ENCODE measurements at regions not wholly inside any gene's neighbourhood (a gene's known extent, or its start where the extent isn't known, plus 50 kb on each side); places are given as distances from the start of the nearest gene placed in this dataset.

DNA sequence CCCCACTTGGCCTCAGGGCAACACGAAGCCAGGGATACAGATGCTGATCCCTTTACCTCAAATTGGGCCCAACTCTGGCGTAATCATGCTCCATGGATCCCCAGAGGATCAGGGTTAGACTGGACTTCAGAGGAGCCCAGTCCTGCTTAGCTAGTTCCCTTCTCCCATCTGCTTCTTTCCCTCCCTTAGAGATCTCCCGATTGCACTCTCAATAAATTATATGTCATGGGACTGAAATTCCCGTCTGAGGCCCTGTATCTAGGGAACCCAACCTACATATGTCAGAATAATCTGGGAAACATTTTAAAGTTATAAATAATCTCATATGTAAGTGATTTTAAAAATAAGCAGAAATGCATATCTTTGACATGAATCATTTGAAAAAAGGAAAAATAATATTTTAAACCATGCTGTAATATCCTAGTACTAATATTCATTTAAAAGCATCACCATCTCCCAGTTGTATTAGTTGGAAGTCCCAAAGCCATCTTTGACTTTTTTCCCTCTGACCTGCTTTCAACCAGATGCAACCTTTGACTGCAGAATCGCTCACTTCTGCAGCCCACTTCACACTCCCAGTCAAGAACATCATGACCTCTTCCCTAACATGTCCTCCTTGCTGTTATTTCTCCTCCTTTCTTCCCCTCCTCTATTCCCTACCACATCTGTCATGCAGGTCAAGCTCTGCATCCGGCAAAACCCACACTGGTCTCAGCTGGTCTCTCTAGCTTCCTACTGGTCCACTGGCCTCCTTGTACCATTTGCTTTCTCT is 393.6 kb downstream of the BTBD3 start:
- no peak for ATAC-seq
- no peak for DNase-seq
- intact Hi-C loops (cut with DNase I, micrococcal nuclease) = no loop called here

DNA sequence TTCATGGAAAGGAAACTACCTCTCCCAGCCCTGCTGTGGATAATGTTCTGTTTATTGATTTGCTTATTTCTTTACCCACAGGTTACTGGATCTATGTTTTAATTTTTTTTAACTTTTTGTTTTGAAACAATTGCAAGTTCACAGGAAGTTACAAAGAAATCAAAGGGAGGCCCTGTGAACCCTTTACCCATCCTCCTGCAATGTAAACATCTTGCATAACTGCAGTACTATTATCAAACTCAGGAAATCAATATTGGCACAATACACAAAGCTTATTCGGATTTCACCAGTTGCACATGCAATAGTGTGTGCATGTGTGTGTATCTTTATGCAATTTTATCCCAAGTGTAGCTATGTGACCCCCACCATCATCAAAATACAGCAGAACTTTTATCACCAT is 398.0 kb downstream of the BTBD3 start:
- no peak for DNase-seq
- no peak for ATAC-seq
- intact Hi-C loops (cut with DNase I, micrococcal nuclease) = no loop called here

DNA sequence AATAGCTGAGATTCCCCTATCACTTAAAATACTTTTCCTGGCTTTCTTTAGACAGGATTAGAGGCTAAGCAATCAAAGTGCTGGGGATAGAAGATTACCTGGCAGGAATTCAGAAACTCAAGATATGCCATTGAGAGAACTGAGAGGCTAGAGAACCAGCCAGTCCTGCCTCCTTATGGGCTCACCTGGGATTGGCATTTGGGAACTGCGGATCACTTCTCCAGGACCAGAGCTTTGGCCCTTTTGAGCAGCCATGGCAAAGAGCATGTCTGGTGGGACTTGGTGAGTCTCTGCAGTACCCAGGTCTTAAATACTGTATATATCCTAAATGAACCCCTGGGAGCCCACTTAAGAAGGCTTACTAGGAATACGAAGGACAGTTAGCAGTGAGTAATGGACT is 399.1 kb downstream of the BTBD3 start:
- DNase-seq (no peak), ATAC-seq (no peak)
- intact Hi-C loops (cut with DNase I, micrococcal nuclease) = no loop called here

DNA sequence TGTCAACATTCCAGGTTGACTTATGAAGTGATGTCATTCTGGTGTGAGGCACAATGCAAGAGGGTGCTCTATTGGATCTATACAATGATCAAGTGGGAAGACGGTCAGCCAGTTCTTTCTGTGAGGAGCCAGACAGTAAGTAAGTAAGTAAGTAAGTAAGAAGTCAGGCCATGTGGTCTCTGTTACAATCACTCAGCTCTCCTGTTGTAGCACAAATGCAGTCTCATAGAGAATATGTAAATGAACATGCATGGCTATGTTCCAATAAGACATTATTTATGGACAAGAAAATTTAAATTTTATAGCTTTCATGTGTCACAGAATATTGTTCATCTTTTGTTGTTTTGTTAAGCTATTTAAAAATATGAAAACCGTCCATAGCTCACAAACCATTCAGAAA is 399.7 kb downstream of the BTBD3 start:
- no peak for ATAC-seq
- intact Hi-C loops (cut with DNase I, micrococcal nuclease) = no loop called here

DNA sequence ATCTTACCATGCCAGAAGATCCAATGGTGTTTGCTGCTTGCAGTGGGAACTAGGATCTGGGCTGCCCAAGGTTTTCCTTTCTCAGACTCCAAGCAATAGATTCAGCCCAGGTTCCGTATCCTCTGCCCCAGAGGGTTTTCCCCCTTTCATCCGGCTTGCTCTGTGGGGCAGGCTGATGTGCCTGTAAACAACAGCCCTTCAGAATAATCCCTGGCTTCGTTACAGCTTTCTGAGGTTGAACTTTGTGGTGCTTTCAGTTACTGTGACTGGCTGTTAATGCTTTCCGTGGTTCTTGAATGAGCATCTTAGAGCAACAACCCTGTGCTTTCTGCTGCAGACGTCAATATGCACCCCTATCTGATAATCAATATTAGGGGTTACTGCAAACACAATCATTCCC is 400.4 kb downstream of the BTBD3 start:
- intact Hi-C loops (cut with DNase I, micrococcal nuclease) = no loop called here
- DNase-seq (no peak), ATAC-seq (no peak)

More for the DNA sequence above, 399.7 kb downstream of the BTBD3 start:
- DNase-seq = no peak

DNA sequence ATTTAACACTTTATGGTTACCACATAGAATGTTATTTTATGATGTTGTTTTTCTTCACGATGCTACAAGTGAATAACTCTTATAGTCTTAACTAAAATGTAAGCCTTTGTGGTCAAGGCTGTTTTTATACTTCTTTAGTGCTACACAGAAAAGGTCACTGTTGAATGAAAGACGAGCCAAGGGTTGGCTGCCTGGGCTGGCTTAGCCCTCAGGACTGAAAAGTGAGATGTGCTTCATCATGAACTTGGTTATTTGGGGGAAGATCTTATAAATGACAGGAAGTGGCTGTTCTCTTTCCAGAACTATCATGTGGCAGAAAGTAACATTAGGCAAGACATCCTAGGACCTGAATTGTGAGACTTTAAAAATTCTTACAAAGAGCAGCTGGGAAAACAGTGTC is 404.0 kb downstream of the BTBD3 start:
- intact Hi-C loops (cut with DNase I, micrococcal nuclease) = no loop called here
- DNase-seq (no peak), ATAC-seq (no peak)

DNA sequence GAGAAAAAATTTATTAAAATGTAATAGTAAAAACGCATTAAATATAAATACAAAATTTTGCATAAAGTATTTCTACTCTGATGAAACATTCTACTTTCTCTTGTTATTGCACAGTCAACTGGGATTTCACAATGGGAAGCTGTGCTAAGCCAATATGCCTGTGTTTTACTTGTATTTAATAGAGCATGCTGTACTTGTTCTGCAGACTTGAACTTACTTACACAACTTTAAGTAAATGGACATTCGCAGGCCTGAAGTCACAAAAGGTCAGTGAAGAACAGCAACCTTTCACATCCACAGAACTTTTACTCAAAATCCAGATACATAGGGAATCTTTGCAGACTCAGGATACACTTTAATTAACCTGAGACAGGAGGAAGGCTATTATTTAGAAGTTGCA is 409.5 kb downstream of the BTBD3 start:
- intact Hi-C loops (cut with DNase I, micrococcal nuclease) = no loop called here
- DNase-seq (no peak), ATAC-seq (no peak)

DNA sequence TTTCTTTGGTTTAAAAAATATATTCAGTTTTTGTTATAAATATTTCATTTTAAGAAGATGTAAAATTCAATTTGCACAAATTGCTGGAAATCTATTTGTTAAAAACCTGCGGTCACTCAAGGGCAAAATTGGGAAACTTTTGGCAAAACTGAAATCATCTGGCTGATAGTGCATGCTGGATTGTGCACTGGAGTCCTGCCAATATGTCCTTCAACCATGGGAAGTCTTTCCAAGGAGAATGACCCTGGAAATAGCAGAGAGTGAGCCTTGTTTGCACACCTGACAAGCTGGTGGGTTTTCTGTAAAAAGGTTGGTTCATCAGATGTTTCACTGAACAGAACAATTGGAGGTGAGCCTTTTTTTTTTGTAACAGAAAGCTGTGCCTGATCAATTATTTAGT is 413.5 kb downstream of the BTBD3 start:
- intact Hi-C loops (cut with DNase I, micrococcal nuclease) = no loop called here
- ATAC-seq = no peak

DNA sequence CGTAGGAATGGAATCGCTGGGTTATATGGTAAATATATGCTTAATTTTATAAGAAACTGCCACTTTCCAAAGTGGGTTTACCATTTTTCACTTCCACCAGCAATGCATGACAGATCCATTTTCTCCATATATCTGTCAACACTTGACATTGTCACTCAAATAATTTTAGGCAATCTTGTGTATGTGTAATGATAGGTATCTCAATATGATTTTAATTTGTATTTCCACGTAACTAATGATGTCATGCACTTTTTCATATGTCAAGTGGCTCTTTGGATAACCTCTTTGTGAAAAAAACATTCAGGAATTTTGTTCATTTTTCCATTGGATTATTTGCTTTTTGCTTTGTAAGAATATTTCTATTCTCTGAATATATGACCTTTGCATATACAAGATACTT is 419.9 kb downstream of the BTBD3 start:
- intact Hi-C loops (cut with DNase I, micrococcal nuclease) = no loop called here
- ATAC-seq (no peak), DNase-seq (no peak)

More for the DNA sequence above, 413.5 kb downstream of the BTBD3 start:
- no peak for DNase-seq

DNA sequence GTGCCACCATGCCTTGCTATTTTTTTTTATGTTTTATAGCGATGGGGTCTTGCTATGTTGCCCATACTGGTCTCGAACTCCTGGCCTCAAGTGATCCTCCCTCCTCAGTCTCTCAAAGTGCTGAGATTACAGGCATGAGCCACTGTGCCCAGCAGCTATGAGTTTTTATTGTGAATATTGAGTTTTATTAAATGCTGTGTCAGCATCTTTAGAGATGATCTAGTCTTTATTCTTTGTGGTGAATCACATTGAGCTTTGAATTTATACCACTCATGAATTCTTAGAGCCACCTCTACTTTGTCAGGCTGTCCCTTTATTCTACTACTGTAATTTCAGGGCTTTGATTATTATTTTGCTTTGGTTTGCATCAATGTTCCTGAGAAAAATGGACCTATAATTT is 428.3 kb downstream of the BTBD3 start:
- ATAC-seq (no peak), DNase-seq (no peak)
- intact Hi-C loops (cut with DNase I, micrococcal nuclease) = no loop called here

DNA sequence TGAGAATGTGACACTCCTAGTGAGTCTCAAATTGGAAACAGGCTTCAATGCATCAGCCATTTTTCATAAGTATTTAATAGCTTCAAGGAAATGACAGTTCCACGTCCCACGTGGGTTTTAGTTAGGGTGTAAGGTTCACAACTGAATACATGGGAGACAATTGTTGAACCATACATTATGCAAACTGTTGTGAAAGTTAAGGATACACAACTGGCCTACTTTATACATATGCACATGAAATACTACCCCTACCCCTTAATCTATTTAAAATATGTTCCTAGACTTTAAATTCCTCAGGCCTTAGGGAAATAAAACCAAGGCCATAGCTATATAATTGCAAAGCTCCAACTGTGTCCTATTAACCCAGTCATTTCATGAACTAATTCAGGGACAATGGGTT is 436.1 kb downstream of the BTBD3 start:
- ATAC-seq (no peak), DNase-seq (no peak)
- intact Hi-C loops (cut with DNase I, micrococcal nuclease) = no loop called here

DNA sequence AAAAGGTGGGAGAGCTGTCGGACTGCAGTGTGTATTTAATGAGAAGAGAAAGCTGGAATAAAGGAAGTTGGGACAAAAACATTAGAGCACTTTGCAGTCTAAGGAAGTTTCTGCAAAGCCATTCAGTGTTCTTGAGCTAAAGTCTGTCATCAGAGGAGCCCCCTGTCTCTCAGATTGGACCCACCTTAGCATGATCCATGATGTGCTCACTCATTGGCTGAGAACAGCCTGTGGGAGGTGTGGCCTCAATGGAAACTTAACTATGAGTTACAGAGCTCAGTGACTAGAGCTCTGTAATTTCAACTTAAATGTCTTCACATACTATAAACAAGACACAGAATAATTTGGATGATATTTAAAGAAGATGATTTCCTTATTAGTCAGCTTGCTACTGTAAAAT is 437.0 kb downstream of the BTBD3 start:
- ATAC-seq (no peak), DNase-seq (no peak)
- intact Hi-C loops (cut with DNase I, micrococcal nuclease) = no loop called here

DNA sequence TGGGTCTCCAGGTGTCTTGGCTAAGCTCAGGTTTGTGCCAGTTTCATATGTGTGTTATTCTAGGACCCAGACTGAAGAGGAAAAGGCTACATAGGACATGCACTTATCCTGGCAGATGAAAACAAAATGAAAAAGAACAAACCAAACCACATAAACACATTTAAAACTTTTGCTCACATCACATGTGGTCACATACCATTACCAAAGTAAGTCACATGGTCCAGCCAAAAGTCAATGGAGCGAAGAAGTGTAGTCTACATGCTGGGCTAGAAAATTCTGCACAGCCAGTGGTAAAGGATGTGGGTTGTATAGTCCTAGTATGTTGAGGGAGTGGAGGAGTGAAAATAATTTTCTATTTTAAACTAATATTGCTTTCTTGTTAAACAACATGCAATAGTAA is 437.5 kb downstream of the BTBD3 start:
- DNase-seq = no peak
- ATAC-seq = no peak
- intact Hi-C loops (cut with DNase I, micrococcal nuclease) = no loop called here

DNA sequence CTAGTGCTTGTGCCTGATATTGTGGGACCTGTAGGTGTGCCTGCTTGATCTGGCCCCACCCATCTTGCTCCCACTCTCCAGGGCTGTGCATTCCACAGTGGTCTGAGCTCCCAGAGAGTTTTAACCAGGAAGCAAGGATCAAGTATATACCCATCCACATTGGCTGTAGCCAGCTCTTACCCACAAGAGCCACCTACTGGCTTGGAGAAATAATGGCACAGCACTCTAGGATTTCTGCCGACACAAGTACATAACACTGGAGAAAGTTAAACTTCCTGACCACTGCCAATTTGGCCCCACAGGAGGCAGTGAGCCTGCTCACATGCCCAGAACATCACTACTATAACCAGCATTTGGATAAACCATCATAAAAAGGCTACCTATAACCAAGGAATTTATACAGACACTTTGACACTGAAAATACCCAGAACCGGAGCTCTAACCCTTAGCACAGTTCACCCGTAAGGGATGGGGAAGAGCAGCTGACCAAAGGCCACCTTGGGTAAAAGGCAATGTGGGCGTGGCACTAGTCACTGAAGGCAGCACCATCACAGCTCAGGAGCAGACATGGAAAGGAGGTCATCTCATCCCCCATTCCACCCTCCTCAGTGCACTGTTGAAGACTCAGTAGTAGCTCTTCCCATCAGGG is 440.4 kb downstream of the BTBD3 start:
- intact Hi-C loops (cut with DNase I, micrococcal nuclease) = no loop called here
- ATAC-seq = peak; percentile 77
- DNase-seq = no peak

DNA sequence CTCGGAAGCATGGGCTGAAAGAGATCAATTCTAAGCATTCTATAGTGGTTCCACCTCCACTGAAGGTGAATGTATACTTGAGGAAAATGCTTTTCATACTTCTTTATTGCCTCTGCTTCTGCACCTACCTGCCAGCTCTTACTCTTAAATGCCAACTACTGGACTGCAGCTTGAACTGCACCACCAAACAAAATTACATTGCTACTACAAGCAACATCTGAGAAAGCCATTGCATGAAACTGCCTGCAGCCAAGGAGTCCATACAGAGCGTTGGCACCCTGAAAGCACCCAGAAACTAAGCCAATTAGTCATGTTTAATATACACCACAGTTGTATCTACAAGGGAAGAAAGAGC is 440.9 kb downstream of the BTBD3 start:
- intact Hi-C loops (cut with DNase I, micrococcal nuclease) = no loop called here
- DNase-seq (no peak), ATAC-seq (peak; percentile 59)

DNA sequence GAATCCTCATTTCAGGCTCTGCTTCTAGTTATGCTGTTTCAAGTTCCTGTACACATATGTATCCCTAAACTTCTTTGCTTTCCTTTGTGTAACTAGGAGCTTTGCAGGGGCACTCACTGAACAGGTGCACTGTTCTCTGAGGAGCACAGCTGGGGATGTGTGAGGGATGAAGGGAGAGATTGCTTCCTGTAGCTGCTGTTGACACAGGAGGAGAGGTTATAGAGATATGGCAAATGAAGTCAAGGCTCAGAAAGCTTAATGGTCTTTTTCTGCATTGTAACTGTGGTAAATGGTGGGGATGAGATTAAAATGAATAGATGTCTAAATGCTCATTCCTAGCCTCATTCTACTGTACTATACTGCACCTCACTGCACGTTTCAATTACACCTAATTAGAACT is 454.3 kb downstream of the BTBD3 start:
- intact Hi-C loops (cut with DNase I, micrococcal nuclease) = no loop called here
- ATAC-seq (peak; percentile 92), DNase-seq (peak in 1 of 2 donors; percentile 34)

DNA sequence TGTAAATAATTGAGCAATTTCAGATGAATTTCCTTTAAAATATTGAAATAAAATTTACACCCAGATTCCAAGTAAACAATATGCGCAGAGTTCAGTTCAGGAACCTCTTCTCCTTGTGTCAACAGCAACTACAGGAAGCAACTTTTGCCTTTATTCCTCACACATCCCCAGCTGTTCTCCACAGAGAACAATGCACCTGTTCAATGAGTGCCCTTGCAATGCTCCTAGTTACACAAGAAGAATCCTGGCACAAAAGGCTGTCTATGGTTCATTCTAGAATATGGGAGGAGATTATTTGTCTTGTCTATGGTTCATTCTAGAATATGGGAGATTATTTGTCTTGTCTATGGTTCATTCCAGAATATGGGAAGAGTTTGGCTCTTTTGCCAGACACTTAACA is 454.9 kb downstream of the BTBD3 start:
- intact Hi-C loops (cut with DNase I, micrococcal nuclease) = no loop called here
- ATAC-seq (peak; percentile 90), DNase-seq (no peak)

DNA sequence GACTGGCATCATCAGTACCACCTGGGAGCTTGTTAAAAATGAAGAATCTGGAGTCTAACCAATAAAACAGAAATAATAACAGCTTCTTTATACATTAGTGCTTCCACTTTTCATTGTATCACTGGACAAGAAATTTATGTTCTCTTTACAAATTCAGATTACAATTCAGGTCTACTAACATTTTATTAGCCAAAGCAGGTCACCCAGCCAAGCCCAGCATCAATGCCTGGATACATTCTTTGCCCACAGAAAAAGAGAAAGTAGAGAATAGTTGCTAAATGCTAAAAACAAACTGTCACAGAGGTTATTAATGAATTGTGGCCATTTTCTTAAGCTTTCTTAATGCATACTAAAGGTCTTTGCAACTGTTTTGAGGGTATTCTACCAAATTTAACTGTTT is 458.3 kb downstream of the BTBD3 start:
- intact Hi-C loops (cut with DNase I, micrococcal nuclease) = no loop called here
- DNase-seq (no peak), ATAC-seq (no peak)

DNA sequence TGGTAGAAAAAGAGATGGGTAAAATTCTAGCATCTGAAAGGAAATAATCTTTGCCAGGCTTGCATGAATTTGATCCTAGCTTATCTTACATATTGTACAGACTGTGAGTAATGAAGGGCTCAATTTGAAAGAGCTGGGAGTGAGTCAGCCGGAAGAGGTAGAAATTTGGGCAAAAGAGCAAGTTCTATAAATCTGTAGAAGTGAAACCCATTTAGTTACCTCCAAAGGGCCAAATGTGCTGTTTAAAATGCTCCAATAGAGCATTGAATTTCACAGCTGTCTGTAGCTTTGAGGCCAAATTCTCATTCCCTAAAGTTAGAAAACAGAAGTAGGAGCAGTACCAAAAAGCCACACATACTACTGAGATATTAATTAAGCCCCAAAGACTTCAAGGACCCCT is 466.1 kb downstream of the BTBD3 start:
- DNase-seq = no peak
- no peak for ATAC-seq
- intact Hi-C loops (cut with DNase I, micrococcal nuclease) = no loop called here

DNA sequence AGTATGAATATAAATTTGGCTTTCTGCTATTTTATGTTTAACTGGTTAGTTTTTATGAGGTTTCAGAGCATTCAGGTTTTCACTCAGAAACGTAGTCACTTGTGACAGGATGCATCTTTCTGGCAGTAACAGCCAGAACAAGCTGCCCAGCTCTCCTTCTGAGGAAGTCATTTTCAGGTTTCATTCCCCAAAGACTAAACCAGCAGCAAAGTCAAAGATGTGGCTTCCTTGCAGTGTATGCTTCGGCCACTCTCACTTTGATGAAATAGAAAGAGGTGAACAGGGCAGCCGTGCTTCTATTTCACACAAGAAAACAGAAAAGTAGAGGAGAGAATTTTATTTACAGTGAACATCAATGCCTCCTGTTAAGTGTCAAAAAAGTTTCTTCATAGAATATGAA is 469.1 kb downstream of the BTBD3 start:
- ATAC-seq (no peak), DNase-seq (no peak)
- intact Hi-C loops (cut with DNase I, micrococcal nuclease) = no loop called here

DNA sequence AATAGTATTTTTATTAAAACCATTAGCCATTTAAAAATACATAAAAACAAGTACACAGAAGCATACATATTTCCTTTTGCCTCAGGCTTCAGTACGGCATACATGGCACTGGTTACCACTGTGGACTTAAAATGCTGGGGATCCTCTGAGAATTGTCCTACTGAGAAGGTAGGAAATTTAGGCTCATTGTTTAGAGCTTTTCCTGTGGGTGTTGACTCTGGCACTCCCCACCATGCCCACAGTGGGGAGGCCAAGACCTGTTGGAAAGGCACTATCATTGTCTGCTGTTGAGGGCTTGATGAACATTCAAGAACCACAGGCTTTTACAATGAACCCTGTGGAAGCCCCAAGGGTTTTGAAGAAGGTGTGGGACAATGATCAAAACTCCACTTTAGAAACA is 473.4 kb downstream of the BTBD3 start:
- no peak for DNase-seq
- intact Hi-C loops (cut with DNase I, micrococcal nuclease) = no loop called here
- ATAC-seq = no peak

All from left colon (tissue), 2 donors.